Chondrocyte (in vitro differentiated cells): ENCODE measurements at regions not wholly inside any gene's neighbourhood (a gene's known extent, or its start where the extent isn't known, plus 50 kb on each side); places are given as distances from the start of the nearest gene placed in this dataset.

ENCODE experiments used
- DNase-seq: peaks from one replicate; pipeline ENCODE4 v3.0.0; 2021; ENCODE audit warnings: mixed read lengths, low spot score
- H3K27ac Mint-ChIP-seq: one replicate; pipeline ENCODE4 v1.8.0; 2021; ENCODE audit warnings: mild to moderate bottlenecking, moderate library complexity, mixed read lengths; ENCODE audit not compliant: unreplicated experiment
- H3K27me3 Mint-ChIP-seq: 2 replicates; pipeline ENCODE4 v1.8.0; 2021; ENCODE audit warnings: low read depth, mixed read lengths
- H3K36me3 Mint-ChIP-seq: 2 replicates; pipeline ENCODE4 v1.8.0; 2021; ENCODE audit warnings: low read depth, mixed read lengths
- H3K4me1 Mint-ChIP-seq: 2 replicates; pipeline ENCODE4 v1.8.0; 2021; ENCODE audit warnings: low read depth, mild to moderate bottlenecking, mixed read lengths
- H3K4me3 Mint-ChIP-seq: one replicate; pipeline ENCODE4 v1.8.0; 2021; ENCODE audit warnings: mild to moderate bottlenecking, moderate library complexity, mixed read lengths; ENCODE audit not compliant: unreplicated experiment
- H3K9me3 Mint-ChIP-seq: 2 replicates; pipeline ENCODE4 v1.8.0; 2021; ENCODE audit warnings: low read depth, mixed read lengths
- TF ChIP-seq, protein P1 (sequence below): fragments of 200-600 bp; sonication (generic); IDR thresholded peaks from 2 replicates; pipeline ENCODE4 v1.5.0; 2021; ENCODE audit warnings: antibody characterized with exemption, mild to moderate bottlenecking, moderate library complexity

DNA sequence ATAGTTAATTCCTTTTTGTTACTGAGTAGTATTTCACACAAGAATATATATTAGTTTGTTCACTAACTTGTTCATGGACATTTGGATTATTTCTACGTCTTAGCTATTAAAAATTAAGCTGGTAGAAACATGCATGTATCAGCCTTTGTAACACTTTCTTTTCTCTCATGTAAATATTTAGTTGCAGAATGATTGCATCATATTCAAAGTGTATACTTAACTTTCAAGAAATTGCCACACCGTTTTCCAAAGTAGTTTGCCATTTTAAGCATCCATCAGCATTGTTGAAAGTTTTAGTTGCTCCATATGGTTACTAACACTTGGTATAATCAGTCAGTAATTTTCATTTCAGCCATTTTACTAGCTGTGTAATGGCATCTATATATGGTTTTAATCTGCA lies 666.9 kb downstream of the NXPH1 start:
- DNase-seq, result no peak

DNA sequence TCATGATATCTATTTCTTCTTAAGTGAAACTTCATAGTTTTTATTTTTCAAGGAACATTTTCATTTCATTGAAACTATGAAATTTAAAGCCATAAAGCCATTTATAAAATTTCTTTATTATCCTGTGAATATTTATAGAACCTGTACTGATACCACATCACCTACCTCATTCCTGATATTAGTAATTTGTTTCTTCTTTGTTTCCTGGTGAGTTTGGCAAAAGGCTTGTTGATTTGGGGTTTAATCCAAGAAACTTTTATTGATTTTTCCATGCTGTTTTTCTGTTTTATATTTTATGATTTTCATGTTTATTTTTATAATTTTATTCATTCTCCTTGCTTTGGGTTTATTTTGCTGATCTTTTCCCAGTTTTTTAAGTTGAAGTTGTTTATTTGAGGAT lies 669.4 kb downstream of the NXPH1 start:
- DNase-seq, result no peak
- Mint-ChIP-seq H3K9me3 (peaks cover 11% of the 10 kb centered on the region), H3K27ac (no peak overlapping the region), H3K36me3 (no peaks in the 10 kb centered on the region), H3K27me3 (no peaks in the 10 kb centered on the region), H3K4me3 (no peak overlapping the region), H3K4me1 (no peaks in the 10 kb centered on the region)
- TF ChIP-seq, protein P1, sequence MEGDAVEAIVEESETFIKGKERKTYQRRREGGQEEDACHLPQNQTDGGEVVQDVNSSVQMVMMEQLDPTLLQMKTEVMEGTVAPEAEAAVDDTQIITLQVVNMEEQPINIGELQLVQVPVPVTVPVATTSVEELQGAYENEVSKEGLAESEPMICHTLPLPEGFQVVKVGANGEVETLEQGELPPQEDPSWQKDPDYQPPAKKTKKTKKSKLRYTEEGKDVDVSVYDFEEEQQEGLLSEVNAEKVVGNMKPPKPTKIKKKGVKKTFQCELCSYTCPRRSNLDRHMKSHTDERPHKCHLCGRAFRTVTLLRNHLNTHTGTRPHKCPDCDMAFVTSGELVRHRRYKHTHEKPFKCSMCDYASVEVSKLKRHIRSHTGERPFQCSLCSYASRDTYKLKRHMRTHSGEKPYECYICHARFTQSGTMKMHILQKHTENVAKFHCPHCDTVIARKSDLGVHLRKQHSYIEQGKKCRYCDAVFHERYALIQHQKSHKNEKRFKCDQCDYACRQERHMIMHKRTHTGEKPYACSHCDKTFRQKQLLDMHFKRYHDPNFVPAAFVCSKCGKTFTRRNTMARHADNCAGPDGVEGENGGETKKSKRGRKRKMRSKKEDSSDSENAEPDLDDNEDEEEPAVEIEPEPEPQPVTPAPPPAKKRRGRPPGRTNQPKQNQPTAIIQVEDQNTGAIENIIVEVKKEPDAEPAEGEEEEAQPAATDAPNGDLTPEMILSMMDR, result no peak

More for the DNA sequence above, 666.9 kb downstream of the NXPH1 start:
- Mint-ChIP-seq H3K4me3 (no peak overlapping the region), H3K27me3 (no peaks in the 10 kb centered on the region), H3K27ac (no peak overlapping the region), H3K36me3 (no peaks in the 10 kb centered on the region), H3K9me3 (peaks cover 6% of the 10 kb centered on the region), H3K4me1 (no peaks in the 10 kb centered on the region)
- TF ChIP-seq, protein P1, result no peak

DNA sequence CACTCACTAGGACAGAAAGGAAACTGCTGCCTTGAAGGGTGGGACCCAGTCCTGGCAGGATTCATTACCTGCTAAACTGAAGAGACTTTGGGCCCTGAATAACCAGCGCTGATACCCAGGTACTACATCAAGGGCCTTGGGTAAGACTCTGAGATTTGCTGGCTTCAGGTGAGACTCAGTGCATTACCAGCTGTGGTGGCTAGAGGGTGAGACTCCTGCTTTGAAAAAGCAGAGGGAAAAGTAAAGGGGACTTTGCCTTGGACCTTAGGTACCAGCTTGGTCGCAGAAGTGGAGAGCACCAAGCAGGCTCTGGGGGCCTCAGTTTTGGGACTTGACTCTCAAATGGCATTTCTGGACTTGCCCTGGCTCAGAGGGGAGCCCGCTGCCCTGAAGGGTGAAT lies 673.3 kb downstream of the NXPH1 start:
- H3K36me3 Mint-ChIP-seq, result peaks cover 3% of the 10 kb centered on the region
- peaks cover 34% of the 10 kb centered on the region for H3K9me3 Mint-ChIP-seq
- no peaks in the 10 kb centered on the region for H3K27me3 Mint-ChIP-seq
- no peaks in the 10 kb centered on the region for H3K4me1 Mint-ChIP-seq
- H3K27ac Mint-ChIP-seq, result no peak overlapping the region
- no peak for DNase-seq
- H3K4me3 Mint-ChIP-seq, result no peak overlapping the region
- TF ChIP-seq, protein P1, result no peak

DNA sequence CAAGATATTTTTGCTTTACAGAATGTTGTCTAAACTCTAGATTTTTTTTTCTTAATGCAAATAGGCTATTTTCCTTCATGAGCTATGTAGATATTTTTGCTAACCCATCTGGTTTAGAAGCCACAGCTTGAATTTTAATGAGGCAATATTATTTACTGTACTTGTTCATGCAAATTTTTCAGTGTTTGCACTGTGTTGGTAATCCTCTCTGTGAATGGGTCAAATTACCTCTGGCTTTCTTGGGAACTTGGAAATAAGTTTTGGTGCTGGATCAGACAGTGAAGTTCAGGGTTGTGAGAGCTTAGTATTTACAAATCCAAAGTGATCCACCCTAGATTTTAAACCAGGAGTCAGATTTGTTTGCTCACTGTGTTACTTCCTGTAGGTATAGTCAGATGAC lies 686.9 kb downstream of the NXPH1 start:
- no peaks in the 10 kb centered on the region for H3K36me3 Mint-ChIP-seq
- no peak for DNase-seq
- H3K4me1 Mint-ChIP-seq, result no peaks in the 10 kb centered on the region
- H3K27ac Mint-ChIP-seq, result no peak overlapping the region
- TF ChIP-seq, protein P1, result no peak
- H3K27me3 Mint-ChIP-seq, result no peaks in the 10 kb centered on the region
- H3K9me3 Mint-ChIP-seq, result peaks cover 3% of the 10 kb centered on the region
- no peak overlapping the region for H3K4me3 Mint-ChIP-seq

DNA sequence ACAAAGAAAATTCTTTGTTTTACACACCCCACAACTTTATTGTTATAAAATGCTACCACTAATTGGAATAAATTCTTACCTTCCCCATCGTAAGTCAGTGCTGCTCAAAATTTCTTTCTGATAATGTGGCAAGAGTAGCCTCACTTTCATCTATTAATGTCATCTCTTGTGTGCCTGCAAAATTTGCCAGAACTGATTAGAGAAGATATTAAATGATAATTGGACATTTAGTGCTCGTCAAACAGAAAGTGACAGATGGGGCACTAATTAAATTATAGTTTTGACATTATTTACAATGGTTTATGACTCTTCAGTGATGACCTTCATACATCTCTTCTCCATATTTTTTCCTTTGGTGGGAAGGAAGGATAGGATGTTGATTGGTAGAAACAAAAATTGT lies 690.9 kb downstream of the NXPH1 start:
- H3K36me3 Mint-ChIP-seq, result no peaks in the 10 kb centered on the region
- H3K4me3 Mint-ChIP-seq, result no peak overlapping the region
- no peak for DNase-seq
- no peak overlapping the region for H3K27ac Mint-ChIP-seq
- no peaks in the 10 kb centered on the region for H3K4me1 Mint-ChIP-seq
- TF ChIP-seq, protein P1, result no peak
- no peaks in the 10 kb centered on the region for H3K9me3 Mint-ChIP-seq
- H3K27me3 Mint-ChIP-seq, result no peaks in the 10 kb centered on the region
